IMR-90 (cell line): ENCODE measurements at regions not wholly inside any gene's neighbourhood (a gene's known extent, or its start where the extent isn't known, plus 50 kb on each side); places are given as distances from the start of the nearest gene placed in this dataset.

Source experiments
- ATAC-seq: fragments of 200-7000 bp; cut with Tn5 transposase; 2 replicates; pipeline ENCODE4 v1.9.1; 2020; ENCODE audit warnings: low read depth, mild to moderate bottlenecking, moderate library complexity
- BruUV-seq: library from RNA; stranded (reverse); fragments of 400-500 nt; replicated peaks from 2 replicates; lab custom pipeline; 2021; lab: Mats Ljungman, UMichigan
- CTCF ChIA-PET: fragments of 300-600 bp; formaldehyde crosslinking; extraction: SDS; loops from one replicate; lab custom pipeline; 2021; ENCODE audit warnings: antibody characterized with exemption; lab: Yijun Ruan, JAX
- POLR2A ChIA-PET: fragments of 300-600 bp; sonication (Branson Sonifier 250); formaldehyde crosslinking; loops from one replicate; lab custom pipeline; 2022; ENCODE audit warnings: antibody characterized with exemption; ENCODE audit not compliant: unreplicated experiment; lab: Charles Lee
- DNase-seq: peaks from one replicate; pipeline ENCODE4 v3.0.0; 2013
- H2AFZ ChIP-seq: replicated peaks from 2 replicates; pipeline ENCODE3; 2013; ENCODE audit warnings: low read length, mild to moderate bottlenecking; ENCODE audit not compliant: poor library complexity
- H2AK5ac ChIP-seq: 2 replicates; pipeline ENCODE4 v1.6.1; 2013; ENCODE audit warnings: low read depth, low read length, inconsistent platforms
- H2AK9ac ChIP-seq: replicated peaks from 2 replicates; pipeline ENCODE3; 2013; ENCODE audit warnings: mild to moderate bottlenecking, low read depth, low read length, moderate library complexity; ENCODE audit not compliant: poor library complexity
- H2BK120ac ChIP-seq: 2 replicates; pipeline ENCODE4 v1.6.1; 2013; ENCODE audit warnings: low read depth, low read length, inconsistent platforms
- H2BK15ac ChIP-seq: 3 replicates; pipeline ENCODE4 v1.6.1; 2013; ENCODE audit warnings: low read depth, low read length, inconsistent platforms
- H2BK20ac ChIP-seq: 2 replicates; pipeline ENCODE4 v1.6.1; 2013; ENCODE audit warnings: low read depth, mild to moderate bottlenecking, inconsistent platforms, low read length, moderate library complexity
- H2BK5ac ChIP-seq: 2 replicates; pipeline ENCODE4 v1.6.1; 2013; ENCODE audit warnings: mild to moderate bottlenecking, low read depth, low read length, inconsistent platforms; ENCODE audit not compliant: poor library complexity, severe bottlenecking
- H3K14ac ChIP-seq: replicated peaks from 2 replicates; pipeline ENCODE4 v1.6.1; 2013; ENCODE audit warnings: low read depth, low read length, inconsistent platforms
- H3K18ac ChIP-seq: 2 replicates; pipeline ENCODE4 v1.6.1; 2013; ENCODE audit warnings: low read depth, low read length, control low read depth
- H3K23ac ChIP-seq: 2 replicates; pipeline ENCODE4 v1.6.1; 2013; ENCODE audit warnings: low read depth, low read length, inconsistent platforms
- H3K27ac ChIP-seq: 2 replicates; pipeline ENCODE4 v1.5.1; 2013; ENCODE audit warnings: mild to moderate bottlenecking, control low read depth, low read length; ENCODE audit not compliant: insufficient read depth
- H3K27me3 ChIP-seq: 2 replicates; pipeline ENCODE4 v1.6.1; 2013; ENCODE audit warnings: low read length; ENCODE audit not compliant: control insufficient read depth, insufficient read depth
- H3K36me3 ChIP-seq: 2 replicates; pipeline ENCODE4 v1.6.1; 2013; ENCODE audit warnings: low read length, mixed read lengths; ENCODE audit not compliant: control insufficient read depth, insufficient read depth
- H3K4ac ChIP-seq: 2 replicates; pipeline ENCODE4 v1.6.1; 2013; ENCODE audit warnings: low read depth, low read length, inconsistent platforms
- H3K4me1 ChIP-seq: 2 replicates; pipeline ENCODE4 v1.6.1; 2013; ENCODE audit warnings: low read length, mixed read lengths; ENCODE audit not compliant: control insufficient read depth, insufficient read depth
- H3K4me2 ChIP-seq: 2 replicates; pipeline ENCODE4 v1.6.1; 2013; ENCODE audit warnings: low read depth, mild to moderate bottlenecking, control low read depth, low read length, moderate library complexity
- H3K4me3 ChIP-seq: 2 replicates; pipeline ENCODE4 v1.5.1; 2013; ENCODE audit warnings: low read depth, mild to moderate bottlenecking, control low read depth, low read length, moderate library complexity; ENCODE audit not compliant: insufficient read depth
- H3K56ac ChIP-seq: 2 replicates; pipeline ENCODE4 v1.6.1; 2013; ENCODE audit warnings: low read length, inconsistent platforms; ENCODE audit not compliant: insufficient read depth; ENCODE audit errors: extremely low read depth
- H3K79me1 ChIP-seq, 2 experiments: 2 replicates each; pipeline ENCODE4 v1.6.1; 2013; ENCODE audit warnings: low read length in 2 of 2, inconsistent platforms in 1 of 2, low read depth in 1 of 2
- H3K9ac ChIP-seq: 2 replicates; pipeline ENCODE4 v1.6.1; 2013; ENCODE audit warnings: low read depth, low read length, control low read depth
- H3K9me1 ChIP-seq: 2 replicates; pipeline ENCODE4 v1.6.1; 2013; ENCODE audit warnings: low read length, inconsistent platforms; ENCODE audit not compliant: insufficient read depth
- H3K9me3 ChIP-seq: 2 replicates; pipeline ENCODE4 v1.6.1; 2013; ENCODE audit warnings: low read length; ENCODE audit not compliant: control insufficient read depth, insufficient read depth
- H4K20me1 ChIP-seq: 2 replicates; pipeline ENCODE4 v1.6.1; 2013; ENCODE audit warnings: low read length, inconsistent platforms; ENCODE audit not compliant: insufficient read depth
- H4K5ac ChIP-seq: 2 replicates; pipeline ENCODE4 v1.6.1; 2013; ENCODE audit warnings: mild to moderate bottlenecking, low read depth, low read length, control low read depth
- H4K8ac ChIP-seq, 2 experiments: 2 replicates each; pipeline ENCODE4 v1.6.1; 2013; ENCODE audit warnings: low read depth in 2 of 2, low read length in 2 of 2, control low read depth in 1 of 2, inconsistent platforms in 1 of 2
- H4K91ac ChIP-seq: 2 replicates; pipeline ENCODE4 v1.6.1; 2013; ENCODE audit warnings: low read depth, low read length, inconsistent platforms; ENCODE audit not compliant: insufficient read depth
- BHLHE40 ChIP-seq: fragments of 150-350 bp; IDR thresholded peaks from 2 replicates; pipeline ENCODE4 v1.6.1; 2016; ENCODE audit warnings: mild to moderate bottlenecking, low read depth, low read length
- CEBPB ChIP-seq: IDR thresholded peaks from 2 replicates; pipeline ENCODE4 v1.6.1; 2012; ENCODE audit warnings: low read depth, low read length, improper control_type of control experiment
- CHD1 ChIP-seq: IDR thresholded peaks from 2 replicates; pipeline ENCODE4 v1.6.1; 2012; ENCODE audit warnings: low read depth, low read length, improper control_type of control experiment
- CTCF ChIP-seq: conservative IDR thresholded peaks from 2 replicates; pipeline ENCODE4 v1.5.1; 2012; ENCODE audit warnings: mild to moderate bottlenecking, low read depth, low read length, improper control_type of control experiment
- MAZ ChIP-seq: IDR thresholded peaks from 2 replicates; pipeline ENCODE4 v1.6.1; 2012; ENCODE audit warnings: low read depth, mild to moderate bottlenecking, low read length, improper control_type of control experiment, moderate library complexity, borderline replicate concordance
- MXI1 ChIP-seq: IDR thresholded peaks from 2 replicates; pipeline ENCODE4 v1.6.1; 2012; ENCODE audit warnings: low read depth, mild to moderate bottlenecking, low read length, moderate library complexity, borderline replicate concordance
- RAD21 ChIP-seq: IDR thresholded peaks from 2 replicates; pipeline ENCODE4 v1.6.1; 2012; ENCODE audit warnings: low read length, improper control_type of control experiment
- RCOR1 ChIP-seq: IDR thresholded peaks from 2 replicates; pipeline ENCODE4 v1.6.1; 2012; ENCODE audit warnings: mild to moderate bottlenecking, low read length, improper control_type of control experiment; ENCODE audit not compliant: insufficient replicate concordance
- SMC3 ChIP-seq: fragments of 150-350 bp; IDR thresholded peaks from 2 replicates; pipeline ENCODE4 v1.6.1; 2016; ENCODE audit warnings: low read depth, mild to moderate bottlenecking, antibody characterized with exemption, low read length, moderate library complexity
- WGBS, 2 experiments: methylation state at CpG; one replicate each; pipeline versions ENCODE4 v1.1.5 to v1.1.7; 2013; ENCODE audit warnings: missing lambda C conversion rate in 2 of 2; ENCODE audit not compliant: insufficient read length in 1 of 2; ENCODE audit errors: extremely low coverage in 2 of 2; 5-methylcytosine and 5-hydroxymethylcytosine counted together
- dilution Hi-C: fragments of 300-500 bp; cut with HindIII; formaldehyde crosslinking; loops from one replicate; pipeline ENCODE4 v1.14.3; 2018; ENCODE audit warnings: low sequenced_read_pairs; ENCODE audit not compliant: unreplicated experiment
- in situ Hi-C: fragments of 300-500 bp; cut with MboI; formaldehyde crosslinking; loops from 3 replicates; pipeline ENCODE4 v1.14.3; 2019; ENCODE audit warnings: low sequenced_read_pairs, inconsistent platforms, mixed read lengths
- intact Hi-C: fragments of 100-400 bp; cut with micrococcal nuclease; formaldehyde crosslinking; loops from 2 replicates; pipeline ENCODE4 v1.10.0; 2022

- no peak overlapping the region for H4K5ac ChIP-seq
- WGBS, 2 experiments, result no CpG with 5 or more reads among the region's 2 CpGs
- H3K4me3 ChIP-seq, result no peak overlapping the region
- no peak overlapping the region for H4K8ac ChIP-seq
- DNase-seq, result no peak
- H3K27me3 ChIP-seq, result no peaks in the 10 kb centered on the region
- H3K36me3 ChIP-seq, result no peaks in the 10 kb centered on the region
- no peak overlapping the region for H3K56ac ChIP-seq
- no peak overlapping the region for H3K4me2 ChIP-seq
- no peaks in the 10 kb centered on the region for H3K79me1 ChIP-seq
- no peak for ATAC-seq
- ChIA-PET POLR2A (no interaction called here), CTCF (no interaction called here)
- no peaks in the 10 kb centered on the region for H3K4me1 ChIP-seq
- no peak overlapping the region for H4K91ac ChIP-seq
- 0 out of 2 replicates have a peak, but pooled peaks cover 2% of the 10 kb centered on the region for H3K9me3 ChIP-seq
- H2AFZ ChIP-seq, result no peak overlapping the region
- no peak overlapping the region for H3K23ac ChIP-seq
- H3K27ac ChIP-seq, result no peak overlapping the region
- TF ChIP-seq BHLHE40, result no peak
- TF ChIP-seq CTCF, result no peak
- no peak for TF ChIP-seq SMC3
- no peak for TF ChIP-seq RCOR1
- TF ChIP-seq CHD1, result no peak
- no peak for TF ChIP-seq CEBPB
- TF ChIP-seq MAZ, result no peak
- no peak for TF ChIP-seq RAD21
- no peak for TF ChIP-seq MXI1
- H3K4ac ChIP-seq, result no peak overlapping the region
- no peak overlapping the region for H3K18ac ChIP-seq
- no peak overlapping the region for H3K9ac ChIP-seq
- no peak overlapping the region for H2BK120ac ChIP-seq
- dilution Hi-C loops (no loop called here), intact Hi-C loops (no loop called here), in situ Hi-C loops (no loop called here)
- H2BK15ac ChIP-seq, result no peak overlapping the region
- H2BK20ac ChIP-seq, result no peak overlapping the region
- BruUV-seq, result no TSS peak
- no peak overlapping the region for H3K14ac ChIP-seq
- no peak overlapping the region for H2BK5ac ChIP-seq
- no peaks in the 10 kb centered on the region for H3K9me1 ChIP-seq
- H2AK5ac ChIP-seq, result no peak overlapping the region
- H4K20me1 ChIP-seq, result no peaks in the 10 kb centered on the region
- H2AK9ac ChIP-seq, result no peak overlapping the region
Observed at GRCh38 chr2:195038153-195038552, 618.9 kb upstream of the SLC39A10 start.
